ENCODE measurements at regions not wholly inside any gene's neighbourhood (a gene's known extent, or its start where the extent isn't known, plus 50 kb on each side); places are given as distances from the start of the nearest gene placed in this dataset.

- WGBS (ENCODE audit: low lambda C conversion rate), result 17% methylated on average over 10 of the region's 10 CpGs
- H3K27ac ChIP-seq (ENCODE audit: low read depth in 2 of 2, low read length in 1 of 2), result no peak overlapping the region
- H3K27me3 ChIP-seq (ENCODE audit: insufficient read depth), result no peaks in the 10 kb centered on the region; the same call in 1 of the 2 replicates
- H3K9me2 ChIP-seq, result no peaks in the 10 kb centered on the region
- H3K4me2 ChIP-seq, result no peak overlapping the region
- CTCF ChIA-PET, result no interaction called here
- no peaks in the 10 kb centered on the region for H3K9me3 ChIP-seq
- H4K20me1 ChIP-seq (ENCODE audit: insufficient read depth), result no peaks in the 10 kb centered on the region
- H3K4me1 ChIP-seq (ENCODE audit: control insufficient read depth in 1 of 2, insufficient read depth in 2 of 2, low read depth in 1 of 2, low read length in 1 of 2), result peaks cover 0 to 2% of the 10 kb centered on the region in 2 experiments; a peak in 1 of 4 replicates
- H3K4me3 ChIP-seq (ENCODE audit: low read depth in 2 of 2, low read length in 1 of 2), result no peak overlapping the region
- H3F3A ChIP-seq (replicated peaks; ENCODE audit: insufficient read depth), result no peaks in the 10 kb centered on the region
- no peak for TF ChIP-seq CHD2 (IDR thresholded peaks at IDR 0.05; ENCODE audit: low read length, partially characterized antibody)
- no peak for TF ChIP-seq REST (IDR thresholded peaks at IDR 0.05; ENCODE audit: low read depth, low read length)
- no peak for TF ChIP-seq TCF12 (IDR thresholded peaks at IDR 0.05)
- no peak for TF ChIP-seq FOSL2 (IDR thresholded peaks at IDR 0.05; ENCODE audit: borderline replicate concordance, low read depth)
- H3K36me3 ChIP-seq (replicated peaks in 1 of 2; ENCODE audit: control insufficient read depth in 1 of 2, insufficient read depth in 2 of 2, low read length in 1 of 2), result no peaks in the 10 kb centered on the region
- no peak overlapping the region for H2AFZ ChIP-seq (ENCODE audit: low read depth)
- DNase-seq, result no peak
- no peak overlapping the region for H3K9ac ChIP-seq
- POLR2A ChIA-PET, result no interaction called here
- no peaks in the 10 kb centered on the region for H3K79me2 ChIP-seq (ENCODE audit: insufficient read depth)
These were observed 118.6 kb downstream of the AQP4 start for GRCh38 chr18:26746826-26747475.

- no peak overlapping the region for H3K9ac ChIP-seq
- H4K20me1 ChIP-seq (ENCODE audit: insufficient read depth), result no peaks in the 10 kb centered on the region
- H3K27me3 ChIP-seq (ENCODE audit: insufficient read depth), result no peaks in the 10 kb centered on the region; the same call in 1 of the 2 replicates
- CTCF ChIA-PET, result no interaction called here
- TF ChIP-seq POLR2AphosphoS5 (IDR thresholded peaks at IDR 0.05; ENCODE audit: low read depth, low read length) (no peak), ZBTB33 (IDR thresholded peaks at IDR 0.05; ENCODE audit: borderline replicate concordance, low read depth) (no peak), FOSL2 (IDR thresholded peaks at IDR 0.05; ENCODE audit: borderline replicate concordance, low read depth) (no peak), SMC3 (IDR thresholded peaks at IDR 0.05; ENCODE audit: low read depth, low read length) (no peak), MEF2A (IDR thresholded peaks at IDR 0.05; ENCODE audit: borderline replicate concordance, low read depth) (no peak), RFX5 (IDR thresholded peaks at IDR 0.05; ENCODE audit: low read length) (no peak), RAD21 (IDR thresholded peaks at IDR 0.05; ENCODE audit: low read length) (no peak), TCF12 (IDR thresholded peaks at IDR 0.05) (no peak), NRF1 (IDR thresholded peaks at IDR 0.05; ENCODE audit: low read depth, low read length) (no peak)
- H3K79me2 ChIP-seq (ENCODE audit: insufficient read depth), result no peaks in the 10 kb centered on the region
- H3K27ac ChIP-seq (ENCODE audit: low read depth in 2 of 2, low read length in 1 of 2), result no peak overlapping the region
- H2AFZ ChIP-seq (ENCODE audit: low read depth), result no peak overlapping the region
- POLR2A ChIA-PET, result interaction anchor here (0.6 kb wide), 1 partner anchor 45 kb away, joined by 3 read pairs; no protein-coding TSS in a partner anchor
- no peaks in the 10 kb centered on the region for H3F3A ChIP-seq (replicated peaks; ENCODE audit: insufficient read depth)
- no peaks in the 10 kb centered on the region for H3K9me2 ChIP-seq
- 56% methylated on average over 5 of the region's 5 CpGs for WGBS (ENCODE audit: low lambda C conversion rate)
- no peak overlapping the region; a peak in 1 of 4 replicates for H3K4me3 ChIP-seq (ENCODE audit: low read depth in 2 of 2, low read length in 1 of 2)
- no peaks in the 10 kb centered on the region for H3K9me3 ChIP-seq
- no peak overlapping the region for H3K4me2 ChIP-seq
- peaks cover 0 to 2% of the 10 kb centered on the region in 2 experiments; a peak in 1 of 4 replicates for H3K4me1 ChIP-seq (ENCODE audit: control insufficient read depth in 1 of 2, insufficient read depth in 2 of 2, low read depth in 1 of 2, low read length in 1 of 2)
- H3K36me3 ChIP-seq (replicated peaks in 1 of 2; ENCODE audit: control insufficient read depth in 1 of 2, insufficient read depth in 2 of 2, low read length in 1 of 2), result no peaks in the 10 kb centered on the region
- no peak for DNase-seq
These were observed 119.1 kb downstream of the AQP4 start for GRCh38 chr18:26746398-26746797.

All from SK-N-SH (cell line).